B cell (primary cell): ENCODE measurements at regions not wholly inside any gene's neighbourhood (a gene's known extent, or its start where the extent isn't known, plus 50 kb on each side); places are given as distances from the start of the nearest gene placed in this dataset.

Experiments used
- ATAC-seq: fragments of 200-7000 bp; cut with Tn5 transposase; one replicate; pipeline ENCODE4 v1.10.0; 2021; ENCODE audit warnings: low read depth, mild to moderate bottlenecking, moderate number of reproducible peaks, moderate library complexity
- CTCF ChIA-PET: fragments of 350-600 bp; sonication (Branson Sonifier 250); formaldehyde crosslinking; loops from one replicate; lab custom pipeline; 2021; ENCODE audit warnings: antibody characterized with exemption, inconsistent platforms; lab: Charles Lee
- POLR2A ChIA-PET: fragments of 350-600 bp; sonication (Branson Sonifier 250); formaldehyde crosslinking; loops from one replicate; lab custom pipeline; 2021; ENCODE audit warnings: antibody characterized with exemption; lab: Charles Lee
- DNase-seq: peaks from one replicate; pipeline ENCODE4 v3.0.0; 2013
- H2AFZ ChIP-seq: 2 replicates; pipeline ENCODE4 v1.6.1; 2012; ENCODE audit warnings: mild to moderate bottlenecking, low read depth, low read length; ENCODE audit not compliant: insufficient read depth, poor library complexity, severe bottlenecking
- H3K27ac ChIP-seq, 2 donors: 1 replicate in 1 of 2; 2 replicates in 1 of 2; pipeline ENCODE4 v1.5.1; 2012 to 2013; ENCODE audit warnings: low read length in 2 of 2, mild to moderate bottlenecking in 2 of 2, moderate library complexity in 1 of 2
- H3K27me3 ChIP-seq, 4 experiments: fragments of 200-600 bp in 1 of 4; sonication (generic) in 1 of 4; replicated peaks in 1 of 4; 1 replicate in 2 of 4; 2 replicates in 2 of 4; pipeline versions ENCODE4 v1.6.1 to v1.7.0; 2013 to 2016; ENCODE audit warnings: low read length in 3 of 4, mild to moderate bottlenecking in 2 of 4, mixed read lengths in 1 of 4, moderate library complexity in 1 of 4; ENCODE audit not compliant: insufficient read depth in 4 of 4, control insufficient read depth in 3 of 4; ENCODE audit errors: control extremely low read depth in 1 of 4
- H3K36me3 ChIP-seq, 2 experiments: replicated peaks in 1 of 2; 1 replicate in 1 of 2; 2 replicates in 1 of 2; pipeline versions ENCODE4 v1.6.1 to v1.7.1; 2013; ENCODE audit warnings: low read length in 1 of 2; ENCODE audit not compliant: insufficient read depth in 2 of 2, control insufficient read depth in 1 of 2; ENCODE audit errors: control extremely low read depth in 1 of 2, extremely low read depth in 1 of 2
- H3K4me1 ChIP-seq, 2 donors: fragments of 200-600 bp in 1 of 2; sonication (generic) in 1 of 2; 1 replicate in 1 of 2; 2 replicates in 1 of 2; pipeline versions ENCODE4 v1.5.1 to v1.6.1; 2013 to 2017; ENCODE audit warnings: low read length in 2 of 2; ENCODE audit not compliant: control insufficient read depth in 2 of 2, insufficient read depth in 2 of 2
- H3K4me2 ChIP-seq: replicated peaks from 2 replicates; pipeline ENCODE3; 2012; ENCODE audit warnings: mild to moderate bottlenecking, low read depth, low read length; ENCODE audit not compliant: poor library complexity, severe bottlenecking
- H3K4me3 ChIP-seq, 5 experiments: fragments of 200-600 bp in 1 of 5; sonication (generic) in 1 of 5; 1 replicate in 3 of 5; 2 replicates in 2 of 5; pipeline versions ENCODE4 v1.5.1 to v1.7.0; 2011 to 2016; ENCODE audit warnings: low read length in 4 of 5, mild to moderate bottlenecking in 4 of 5, low read depth in 2 of 5, control low read depth in 1 of 5, moderate library complexity in 1 of 5; ENCODE audit not compliant: insufficient read depth in 1 of 5; ENCODE audit errors: control extremely low read depth in 1 of 5, extremely low read depth in 1 of 5
- H3K79me2 ChIP-seq: fragments of 200-600 bp; sonication (generic); one replicate; pipeline ENCODE4 v1.6.0; 2016; ENCODE audit warnings: low read length; ENCODE audit not compliant: control insufficient read depth, insufficient read depth
- H3K9ac ChIP-seq: fragments of 200-600 bp; sonication (generic); 2 replicates; pipeline ENCODE4 v1.6.1; 2017; ENCODE audit warnings: mild to moderate bottlenecking, low read length, moderate library complexity
- H3K9me3 ChIP-seq, 3 donors: one replicate each; pipeline versions ENCODE4 v1.6.1 to v1.7.1; 2013; ENCODE audit warnings: low read length in 2 of 3; ENCODE audit not compliant: control insufficient read depth in 2 of 3, insufficient read depth in 1 of 3; ENCODE audit errors: control extremely low read depth in 1 of 3
- H4K20me1 ChIP-seq: 2 replicates; pipeline ENCODE4 v1.6.0; 2012; ENCODE audit warnings: mild to moderate bottlenecking, low read length; ENCODE audit not compliant: insufficient read depth, control insufficient read depth, poor library complexity, severe bottlenecking
- H3K27ac Mint-ChIP-seq: one replicate; pipeline ENCODE4 v1.8.0; 2021; ENCODE audit warnings: mixed read lengths
- H3K27me3 Mint-ChIP-seq: one replicate; pipeline ENCODE4 v1.8.0; 2021; ENCODE audit warnings: mixed read lengths
- H3K4me1 Mint-ChIP-seq: one replicate; pipeline ENCODE4 v1.8.0; 2021; ENCODE audit warnings: mixed read lengths
- H3K4me3 Mint-ChIP-seq: one replicate; pipeline ENCODE4 v1.8.0; 2021; ENCODE audit warnings: mixed read lengths
- H3K9me3 Mint-ChIP-seq: one replicate; pipeline ENCODE4 v1.8.0; 2022; ENCODE audit warnings: mixed read lengths; ENCODE audit not compliant: insufficient read depth
- CTCF ChIP-seq: fragments of 200-600 bp; IDR thresholded peaks from one replicate; pipeline ENCODE4 v1.8.0; 2022; ENCODE audit warnings: antibody characterized with exemption, mild to moderate bottlenecking
- EZH2 ChIP-seq: IDR thresholded peaks from 2 replicates; pipeline ENCODE4 v1.6.1; 2012; ENCODE audit warnings: borderline replicate concordance, low read depth, mild to moderate bottlenecking, moderate library complexity, low read length; ENCODE audit not compliant: insufficient read depth, poor library complexity, severe bottlenecking
- WGBS: methylation state at CpG from one replicate; pipeline ENCODE4 v1.1.5; 2013; ENCODE audit warnings: missing lambda C conversion rate; ENCODE audit not compliant: insufficient coverage; 5-methylcytosine and 5-hydroxymethylcytosine counted together
- intact Hi-C: fragments of 100-400 bp; cut with micrococcal nuclease; formaldehyde crosslinking; loops from one replicate; pipeline ENCODE4 v1.10.0; 2022

DNA sequence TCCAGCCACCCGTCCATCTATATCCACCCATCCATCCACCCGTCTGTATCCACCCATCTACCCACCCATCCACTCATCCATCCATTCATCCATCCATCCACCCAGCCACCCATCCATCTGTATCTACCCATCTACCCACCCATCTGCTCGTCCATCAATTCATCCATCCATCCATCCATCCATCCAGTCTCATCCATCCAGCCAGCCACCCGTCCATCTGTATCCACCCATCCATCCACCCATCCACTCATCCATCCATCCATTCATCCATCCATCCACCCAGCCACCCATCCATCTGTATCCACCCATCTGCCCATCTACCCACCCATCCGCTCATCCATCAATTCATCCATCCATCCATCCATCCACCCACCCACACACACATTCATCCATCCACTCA lies 73.2 kb downstream of the UNCX start:
- Histone ChIP-seq H3K27ac (no peak overlapping the region), H2AFZ (no peak overlapping the region), H3K36me3 (no peaks in the 10 kb centered on the region), H3K4me1 (no peaks in the 10 kb centered on the region), H3K79me2 (no peaks in the 10 kb centered on the region), H4K20me1 (no peaks in the 10 kb centered on the region), H3K9ac (no peak overlapping the region), H3K4me2 (no peak overlapping the region), H3K9me3 (peaks cover 0 to 5% (median 0%) of the 10 kb centered on the region in 3 donors), H3K27me3 (no peaks in the 10 kb centered on the region), H3K4me3 (no peak overlapping the region)
- ChIA-PET CTCF (no interaction called here), POLR2A (no interaction called here)
- intact Hi-C loops = no loop called here
- 74% methylated on average over 5 of the region's 5 CpGs for WGBS
- H3K9me3 Mint-ChIP-seq = no peaks in the 10 kb centered on the region
- DNase-seq (no peak), ATAC-seq (no peak)
- H3K4me3 Mint-ChIP-seq = no peak overlapping the region
- no peaks in the 10 kb centered on the region for H3K4me1 Mint-ChIP-seq
- no peak overlapping the region for H3K27ac Mint-ChIP-seq
- no peak for TF ChIP-seq EZH2
- no peak for TF ChIP-seq CTCF
- no peaks in the 10 kb centered on the region for H3K27me3 Mint-ChIP-seq

GRCh38 chr7:1307828-1308227 lies 75.2 kb downstream of the UNCX start:
- H3K27me3 Mint-ChIP-seq = no peaks in the 10 kb centered on the region
- Histone ChIP-seq H3K9me3 (peaks cover 0 to 7% (median 0%) of the 10 kb centered on the region in 3 donors), H3K4me1 (no peaks in the 10 kb centered on the region), H3K27me3 (no peaks in the 10 kb centered on the region), H3K9ac (no peak overlapping the region), H4K20me1 (no peaks in the 10 kb centered on the region), H3K36me3 (no peaks in the 10 kb centered on the region), H3K4me2 (no peak overlapping the region), H2AFZ (no peak overlapping the region), H3K79me2 (no peaks in the 10 kb centered on the region), H3K4me3 (no peak overlapping the region), H3K27ac (no peak overlapping the region)
- no peak overlapping the region for H3K4me3 Mint-ChIP-seq
- H3K9me3 Mint-ChIP-seq = no peaks in the 10 kb centered on the region
- TF ChIP-seq CTCF (no peak), EZH2 (no peak)
- ATAC-seq (no peak), DNase-seq (no peak)
- 97% methylated on average over 14 of the region's 14 CpGs for WGBS
- no peaks in the 10 kb centered on the region for H3K4me1 Mint-ChIP-seq
- no peak overlapping the region for H3K27ac Mint-ChIP-seq
- POLR2A ChIA-PET = no interaction called here
- intact Hi-C loops = no loop called here
- CTCF ChIA-PET = no interaction called here
